ENCODE measurements at regions not wholly inside any gene's neighbourhood (a gene's known extent, or its start where the extent isn't known, plus 50 kb on each side); places are given as distances from the start of the nearest gene placed in this dataset.

GRCh38 chr17:73824321-73824720 lies 180.1 kb upstream of the SDK2 start:
- no peak for TF ChIP-seq FOXM1 (IDR thresholded peaks at IDR 0.05; ENCODE audit: borderline replicate concordance)
- TF ChIP-seq FOXK2 (IDR thresholded peaks at IDR 0.05) = no peak
- TF ChIP-seq PKNOX1 (IDR thresholded peaks at IDR 0.05) = no peak
- no peak for TF ChIP-seq HDGF (IDR thresholded peaks at IDR 0.05; ENCODE audit: borderline replicate concordance)
- TF ChIP-seq ELF4 (IDR thresholded peaks at IDR 0.05) = no peak
- TF ChIP-seq ZNF384 (IDR thresholded peaks at IDR 0.05) = no peak
- ChIA-PET CTCF (no interaction called here), POLR2A (no interaction called here)
- DNase-seq (ENCODE audit: extremely low spot score) = no peak

- ChIA-PET POLR2A (no interaction called here), CTCF (no interaction called here)
- TF ChIP-seq FOXA1 (IDR thresholded peaks at IDR 0.05) (no peak), FOXK2 (IDR thresholded peaks at IDR 0.05) (no peak), HDGF (IDR thresholded peaks at IDR 0.05; ENCODE audit: borderline replicate concordance) (no peak), FOXM1 (IDR thresholded peaks at IDR 0.05; ENCODE audit: borderline replicate concordance) (no peak), CTBP1 (IDR thresholded peaks at IDR 0.05; ENCODE audit: borderline replicate concordance) (no peak), TARDBP (IDR thresholded peaks at IDR 0.05) (no peak), L3MBTL2 (conservative IDR thresholded peaks at IDR 0.05) (no peak), LEF1 (IDR thresholded peaks at IDR 0.05; ENCODE audit: borderline replicate concordance) (no peak), ARNT (IDR thresholded peaks at IDR 0.05) (no peak), SUZ12 (IDR thresholded peaks at IDR 0.05) (no peak), SP1 (IDR thresholded peaks at IDR 0.05) (no peak), PKNOX1 (IDR thresholded peaks at IDR 0.05) (no peak), NFRKB (IDR thresholded peaks at IDR 0.05) (no peak), ELF4 (IDR thresholded peaks at IDR 0.05) (no peak), ZNF384 (IDR thresholded peaks at IDR 0.05) (no peak), BHLHE40 (IDR thresholded peaks at IDR 0.05; ENCODE audit: borderline replicate concordance) (no peak)
- no peak for DNase-seq (ENCODE audit: extremely low spot score)
Measured at GRCh38 chr17:73826181-73826871, 182.1 kb upstream of the SDK2 start.

- POLR2A ChIA-PET = no interaction called here
- no peak for DNase-seq (ENCODE audit: extremely low spot score)
- no peak for TF ChIP-seq SUZ12 (IDR thresholded peaks at IDR 0.05)
- no peak for TF ChIP-seq BHLHE40 (IDR thresholded peaks at IDR 0.05; ENCODE audit: borderline replicate concordance)
- no peak for TF ChIP-seq FOXK2 (IDR thresholded peaks at IDR 0.05)
- TF ChIP-seq ARNT (IDR thresholded peaks at IDR 0.05) = no peak
- no peak for TF ChIP-seq PKNOX1 (IDR thresholded peaks at IDR 0.05)
- no peak for TF ChIP-seq NFRKB (IDR thresholded peaks at IDR 0.05)
- no peak for TF ChIP-seq ZNF384 (IDR thresholded peaks at IDR 0.05)
- TF ChIP-seq TARDBP (IDR thresholded peaks at IDR 0.05) = no peak
- no peak for TF ChIP-seq L3MBTL2 (conservative IDR thresholded peaks at IDR 0.05)
- CTCF ChIA-PET = no interaction called here
Measured at GRCh38 chr17:73826872-73827228, 182.6 kb upstream of the SDK2 start.

GRCh38 chr17:73827627-73828291 lies 183.5 kb upstream of the SDK2 start:
- no peak for TF ChIP-seq LEF1 (IDR thresholded peaks at IDR 0.05; ENCODE audit: borderline replicate concordance)
- TF ChIP-seq PKNOX1 (IDR thresholded peaks at IDR 0.05) = no peak
- TF ChIP-seq ELF4 (IDR thresholded peaks at IDR 0.05) = no peak
- TF ChIP-seq SP1 (IDR thresholded peaks at IDR 0.05) = no peak
- TF ChIP-seq TARDBP (IDR thresholded peaks at IDR 0.05) = no peak
- no peak for TF ChIP-seq L3MBTL2 (conservative IDR thresholded peaks at IDR 0.05)
- no peak for TF ChIP-seq ZNF384 (IDR thresholded peaks at IDR 0.05)
- no peak for TF ChIP-seq HDGF (IDR thresholded peaks at IDR 0.05; ENCODE audit: borderline replicate concordance)
- POLR2A ChIA-PET = no interaction called here
- DNase-seq (ENCODE audit: extremely low spot score) = no peak
- CTCF ChIA-PET = no interaction called here

- CTCF ChIA-PET = no interaction called here
- POLR2A ChIA-PET = no interaction called here
- DNase-seq (ENCODE audit: extremely low spot score) = no peak
- TF ChIP-seq TARDBP (IDR thresholded peaks at IDR 0.05) (no peak), L3MBTL2 (conservative IDR thresholded peaks at IDR 0.05) (no peak), NFRKB (IDR thresholded peaks at IDR 0.05) (no peak), FOXK2 (IDR thresholded peaks at IDR 0.05) (no peak), ARNT (IDR thresholded peaks at IDR 0.05) (no peak), FOXA1 (IDR thresholded peaks at IDR 0.05) (no peak), ELF4 (IDR thresholded peaks at IDR 0.05) (no peak), ZNF384 (IDR thresholded peaks at IDR 0.05) (no peak), PKNOX1 (IDR thresholded peaks at IDR 0.05) (no peak), SP1 (IDR thresholded peaks at IDR 0.05) (no peak), CTBP1 (IDR thresholded peaks at IDR 0.05; ENCODE audit: borderline replicate concordance) (no peak), LEF1 (IDR thresholded peaks at IDR 0.05; ENCODE audit: borderline replicate concordance) (no peak), BHLHE40 (IDR thresholded peaks at IDR 0.05; ENCODE audit: borderline replicate concordance) (no peak), HDGF (IDR thresholded peaks at IDR 0.05; ENCODE audit: borderline replicate concordance) (no peak), SUZ12 (IDR thresholded peaks at IDR 0.05) (no peak), FOXM1 (IDR thresholded peaks at IDR 0.05; ENCODE audit: borderline replicate concordance) (no peak)
Measured at GRCh38 chr17:73829676-73830280, 185.5 kb upstream of the SDK2 start.

All from HEK293T (cell line).